Upper lobe of left lung (tissue), 4 donors: ENCODE measurements at regions not wholly inside any gene's neighbourhood (a gene's known extent, or its start where the extent isn't known, plus 50 kb on each side); places are given as distances from the start of the nearest gene placed in this dataset.

ENCODE experiments used
- POLR2A ChIP-seq, 4 donors: fragments of 450-650 bp; IDR thresholded peaks; one replicate each; pipeline ENCODE4 v1.5.1; 2016 to 2017; ENCODE audit warnings: antibody characterized with exemption in 4 of 4, mild to moderate bottlenecking in 2 of 4
- TF ChIP-seq, protein P1 (sequence below), 6 experiments: fragments of 450-650 bp in 4 of 6; fragments of 200-600 bp in 2 of 6; sonication (generic) in 2 of 6; IDR thresholded peaks; one replicate each; pipeline ENCODE4 v1.5.1; 2016 to 2019; ENCODE audit warnings: antibody characterized with exemption in 6 of 6

DNA sequence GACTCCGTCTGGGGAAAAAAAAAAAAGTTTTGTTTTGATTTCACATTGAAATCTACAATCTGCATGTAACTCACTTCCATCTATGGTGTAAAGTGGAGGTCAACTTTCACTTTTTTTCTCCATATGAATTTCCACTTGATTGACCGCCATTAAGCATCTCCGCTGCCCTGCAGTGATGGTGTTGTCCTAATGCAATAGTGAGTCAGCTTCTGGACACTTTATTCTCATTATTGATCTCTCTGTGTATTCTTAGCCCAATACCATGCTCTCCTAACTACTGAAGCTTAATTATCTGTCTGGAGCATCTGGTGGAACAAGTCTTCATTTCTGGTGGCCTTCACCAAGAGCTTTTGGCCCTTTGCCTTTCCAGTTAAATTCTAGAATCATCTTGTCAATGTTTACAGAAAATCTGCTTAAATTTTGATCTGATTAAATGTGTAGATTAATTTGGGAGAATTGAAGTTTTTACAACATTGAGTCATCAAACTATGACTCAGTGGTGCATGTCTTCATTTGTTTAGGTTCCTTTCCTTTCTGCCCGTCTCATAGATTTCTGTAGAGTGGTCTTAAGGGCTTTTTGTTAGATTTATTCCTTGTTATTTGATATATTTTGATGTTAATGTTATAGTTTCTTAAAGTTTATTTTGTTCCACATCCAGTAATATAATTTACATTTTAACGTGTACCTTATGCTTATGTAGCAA is 181.5 kb downstream of the PRDM2 start:
- TF ChIP-seq, protein P1, sequence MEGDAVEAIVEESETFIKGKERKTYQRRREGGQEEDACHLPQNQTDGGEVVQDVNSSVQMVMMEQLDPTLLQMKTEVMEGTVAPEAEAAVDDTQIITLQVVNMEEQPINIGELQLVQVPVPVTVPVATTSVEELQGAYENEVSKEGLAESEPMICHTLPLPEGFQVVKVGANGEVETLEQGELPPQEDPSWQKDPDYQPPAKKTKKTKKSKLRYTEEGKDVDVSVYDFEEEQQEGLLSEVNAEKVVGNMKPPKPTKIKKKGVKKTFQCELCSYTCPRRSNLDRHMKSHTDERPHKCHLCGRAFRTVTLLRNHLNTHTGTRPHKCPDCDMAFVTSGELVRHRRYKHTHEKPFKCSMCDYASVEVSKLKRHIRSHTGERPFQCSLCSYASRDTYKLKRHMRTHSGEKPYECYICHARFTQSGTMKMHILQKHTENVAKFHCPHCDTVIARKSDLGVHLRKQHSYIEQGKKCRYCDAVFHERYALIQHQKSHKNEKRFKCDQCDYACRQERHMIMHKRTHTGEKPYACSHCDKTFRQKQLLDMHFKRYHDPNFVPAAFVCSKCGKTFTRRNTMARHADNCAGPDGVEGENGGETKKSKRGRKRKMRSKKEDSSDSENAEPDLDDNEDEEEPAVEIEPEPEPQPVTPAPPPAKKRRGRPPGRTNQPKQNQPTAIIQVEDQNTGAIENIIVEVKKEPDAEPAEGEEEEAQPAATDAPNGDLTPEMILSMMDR (IDR thresholded peaks at IDR 0.05): no peak
- no peak for TF ChIP-seq POLR2A (IDR thresholded peaks at IDR 0.05)
